Liver (tissue), 8 donors: ENCODE measurements at regions not wholly inside any gene's neighbourhood (a gene's known extent, or its start where the extent isn't known, plus 50 kb on each side); places are given as distances from the start of the nearest gene placed in this dataset.

ENCODE experiments used
- DNase-seq: peaks from one replicate; pipeline ENCODE4 v3.0.0-alpha.2; 2017; ENCODE audit warnings: low spot score
- H3K27ac ChIP-seq, 2 donors: one replicate each; pipeline ENCODE4 v1.7.0; 2013; ENCODE audit warnings: inconsistent platforms in 2 of 2, low read length in 2 of 2, control low read depth in 1 of 2, low read depth in 1 of 2, mild to moderate bottlenecking in 1 of 2
- H3K27me3 ChIP-seq, 4 donors: one replicate each; pipeline versions ENCODE4 v1.6.1 to v1.7.0; 2013; ENCODE audit warnings: low read length in 3 of 4, inconsistent platforms in 1 of 4, mild to moderate bottlenecking in 1 of 4, moderate library complexity in 1 of 4; ENCODE audit not compliant: control insufficient read depth in 4 of 4, insufficient read depth in 4 of 4
- H3K36me3 ChIP-seq, 4 donors: one replicate each; pipeline versions ENCODE4 v1.6.1 to v1.7.0; 2013; ENCODE audit warnings: low read length in 3 of 4, mild to moderate bottlenecking in 3 of 4, low read depth in 1 of 4, moderate library complexity in 1 of 4; ENCODE audit not compliant: control insufficient read depth in 4 of 4, insufficient read depth in 3 of 4
- H3K4me1 ChIP-seq, 4 donors: one replicate each; pipeline versions ENCODE4 v1.6.1 to v1.7.0; 2013; ENCODE audit warnings: low read length in 3 of 4, mild to moderate bottlenecking in 3 of 4, moderate library complexity in 1 of 4; ENCODE audit not compliant: control insufficient read depth in 4 of 4, insufficient read depth in 4 of 4
- H3K4me3 ChIP-seq, 3 donors: one replicate each; pipeline versions ENCODE4 v1.6.1 to v1.7.0; 2013; ENCODE audit warnings: low read length in 3 of 3, control low read depth in 1 of 3, low read depth in 1 of 3, mild to moderate bottlenecking in 1 of 3
- H3K9ac ChIP-seq, 2 donors: one replicate each; pipeline ENCODE4 v1.7.0; 2013; ENCODE audit warnings: low read length in 2 of 2, mild to moderate bottlenecking in 2 of 2, moderate library complexity in 2 of 2, control low read depth in 1 of 2, low read depth in 1 of 2
- H3K9me3 ChIP-seq, 4 donors: one replicate each; pipeline versions ENCODE4 v1.6.1 to v1.7.0; 2013; ENCODE audit warnings: low read length in 3 of 4; ENCODE audit not compliant: control insufficient read depth in 4 of 4
- ATF3 ChIP-seq: IDR thresholded peaks from 2 replicates; pipeline ENCODE4 v1.6.1; 2016; ENCODE audit warnings: antibody characterized with exemption
- CTCF ChIP-seq: fragments of 150-350 bp; IDR thresholded peaks from 2 replicates; pipeline ENCODE4 v1.5.1; 2017; ENCODE audit warnings: improper control_type of control experiment, low read depth, low read length; ENCODE audit not compliant: missing input control
- EGR1 ChIP-seq, 2 donors: IDR thresholded peaks; 2 replicates each; pipeline ENCODE4 v1.6.1; 2016 to 2018; ENCODE audit warnings: antibody characterized with exemption in 2 of 2, low read depth in 2 of 2
- FOXA1 ChIP-seq: IDR thresholded peaks from 2 replicates; pipeline ENCODE4 v1.6.1; 2016; ENCODE audit warnings: antibody characterized with exemption
- FOXA2 ChIP-seq: IDR thresholded peaks from 2 replicates; pipeline ENCODE4 v1.6.1; 2016; ENCODE audit warnings: antibody characterized with exemption
- GABPA ChIP-seq, 2 donors: IDR thresholded peaks in 1 of 2; conservative IDR thresholded peaks in 1 of 2; 2 replicates each; pipeline ENCODE4 v1.6.1; 2016; ENCODE audit warnings: antibody characterized with exemption in 2 of 2, mild to moderate bottlenecking in 1 of 2, moderate library complexity in 1 of 2
- HNF4A ChIP-seq, 2 donors: conservative IDR thresholded peaks; 2 replicates each; pipeline ENCODE4 v1.6.1; 2016; ENCODE audit warnings: antibody characterized with exemption in 2 of 2, mild to moderate bottlenecking in 2 of 2
- HNF4G ChIP-seq: IDR thresholded peaks from 2 replicates; pipeline ENCODE4 v1.6.1; 2016; ENCODE audit warnings: antibody characterized with exemption
- JUND ChIP-seq, 2 donors: IDR thresholded peaks; 2 replicates each; pipeline ENCODE4 v1.6.1; 2016; ENCODE audit warnings: antibody characterized with exemption in 2 of 2
- MAX ChIP-seq: IDR thresholded peaks from 2 replicates; pipeline ENCODE4 v1.6.1; 2016; ENCODE audit warnings: antibody characterized with exemption
- RAD21 ChIP-seq, 2 donors: IDR thresholded peaks; 2 replicates each; pipeline ENCODE4 v1.6.1; 2016; ENCODE audit warnings: antibody characterized with exemption in 2 of 2, mild to moderate bottlenecking in 2 of 2
- REST ChIP-seq: IDR thresholded peaks from 2 replicates; pipeline ENCODE4 v1.6.1; 2016; ENCODE audit warnings: antibody characterized with exemption, mild to moderate bottlenecking
- RXRA ChIP-seq, 2 donors: IDR thresholded peaks; 2 replicates each; pipeline ENCODE4 v1.6.1; 2017 to 2018; ENCODE audit warnings: antibody characterized with exemption in 2 of 2, mild to moderate bottlenecking in 1 of 2
- SP1 ChIP-seq: IDR thresholded peaks from 2 replicates; pipeline ENCODE4 v1.6.1; 2018; ENCODE audit warnings: antibody characterized with exemption, mild to moderate bottlenecking
- TAF1 ChIP-seq: conservative IDR thresholded peaks from 2 replicates; pipeline ENCODE4 v1.6.1; 2016; ENCODE audit warnings: antibody characterized with exemption, mild to moderate bottlenecking
- YY1 ChIP-seq: IDR thresholded peaks from 2 replicates; pipeline ENCODE4 v1.6.1; 2016; ENCODE audit warnings: antibody characterized with exemption, mild to moderate bottlenecking
- ZBTB33 ChIP-seq: IDR thresholded peaks from 2 replicates; pipeline ENCODE4 v1.6.1; 2016; ENCODE audit warnings: antibody characterized with exemption
- WGBS: extraction: QIAGEN DNeasy Blood & Tissue Kit; methylation state at CpG from one replicate; pipeline ENCODE4 v1.1.7; 2013; 5-methylcytosine and 5-hydroxymethylcytosine counted together
- donor health status: healthy.
- donor health status: healthy.
- donor health status: healthy.
- donor health status: healthy.
- donor health status: healthy.

GRCh38 chr2:155161314-155161713 is 462.8 kb downstream of the KCNJ3 start:
- Histone ChIP-seq H3K36me3 (no peaks in the 10 kb centered on the region), H3K9me3 (no peaks in the 10 kb centered on the region), H3K4me1 (no peaks in the 10 kb centered on the region), H3K27ac (no peak overlapping the region), H3K4me3 (no peak overlapping the region), H3K9ac (no peak overlapping the region), H3K27me3 (no peaks in the 10 kb centered on the region)
- TF ChIP-seq REST (no peak), CTCF (no peak), ZBTB33 (no peak), EGR1 (IDR thresholded peaks at IDR 0.05; ENCODE audit: low read depth in 2 of 2) (no peak), RXRA (IDR thresholded peaks at IDR 0.05) (no peak), HNF4A (conservative IDR thresholded peaks at IDR 0.05) (no peak), RAD21 (IDR thresholded peaks at IDR 0.05) (no peak), HNF4G (no peak), FOXA1 (no peak), FOXA2 (no peak), ATF3 (no peak), JUND (IDR thresholded peaks at IDR 0.05) (no peak)
- DNase-seq, result no peak

- Histone ChIP-seq H3K36me3 (no peaks in the 10 kb centered on the region), H3K27me3 (no peaks in the 10 kb centered on the region), H3K27ac (no peak overlapping the region), H3K4me1 (no peaks in the 10 kb centered on the region), H3K9me3 (no peaks in the 10 kb centered on the region), H3K9ac (no peak overlapping the region), H3K4me3 (no peak overlapping the region)
- 73% methylated on average over 2 of the region's 2 CpGs for WGBS
- DNase-seq, result no peak
- no peak for TF ChIP-seq EGR1 (IDR thresholded peaks at IDR 0.05; ENCODE audit: low read depth in 2 of 2)
- no peak for TF ChIP-seq ATF3
- no peak for TF ChIP-seq MAX
- TF ChIP-seq RAD21 (IDR thresholded peaks at IDR 0.05), result no peak
- TF ChIP-seq GABPA (IDR thresholded peaks at IDR 0.05 in 1 of 2, conservative IDR thresholded peaks at IDR 0.05 in 1 of 2), result no peak
- TF ChIP-seq YY1, result no peak
- no peak for TF ChIP-seq JUND (IDR thresholded peaks at IDR 0.05)
- no peak for TF ChIP-seq TAF1
- TF ChIP-seq HNF4G, result no peak
- TF ChIP-seq SP1, result no peak
- no peak for TF ChIP-seq ZBTB33
- TF ChIP-seq HNF4A (conservative IDR thresholded peaks at IDR 0.05), result no peak
- no peak for TF ChIP-seq FOXA2
- no peak for TF ChIP-seq CTCF
- TF ChIP-seq FOXA1, result no peak
- no peak for TF ChIP-seq RXRA (IDR thresholded peaks at IDR 0.05)
These were observed 459.2 kb downstream of the KCNJ3 start for GRCh38 chr2:155157711-155158110.
